GM18868 (cell line): ENCODE measurements at regions not wholly inside any gene's neighbourhood (a gene's known extent, or its start where the extent isn't known, plus 50 kb on each side); places are given as distances from the start of the nearest gene placed in this dataset.
"Not testable (repeated sequence)": the region's sequence is repeated elsewhere in the genome, so short reads cannot be mapped to it uniquely, and the experiment has no call there.

Source experiments
- ATAC-seq: cut with Tn5 transposase; IDR thresholded peaks from one replicate; pipeline ENCODE4 v1.9.1; 2021; ENCODE audit warnings: mild to moderate bottlenecking, moderate library complexity; ENCODE audit not compliant: unreplicated experiment

DNA sequence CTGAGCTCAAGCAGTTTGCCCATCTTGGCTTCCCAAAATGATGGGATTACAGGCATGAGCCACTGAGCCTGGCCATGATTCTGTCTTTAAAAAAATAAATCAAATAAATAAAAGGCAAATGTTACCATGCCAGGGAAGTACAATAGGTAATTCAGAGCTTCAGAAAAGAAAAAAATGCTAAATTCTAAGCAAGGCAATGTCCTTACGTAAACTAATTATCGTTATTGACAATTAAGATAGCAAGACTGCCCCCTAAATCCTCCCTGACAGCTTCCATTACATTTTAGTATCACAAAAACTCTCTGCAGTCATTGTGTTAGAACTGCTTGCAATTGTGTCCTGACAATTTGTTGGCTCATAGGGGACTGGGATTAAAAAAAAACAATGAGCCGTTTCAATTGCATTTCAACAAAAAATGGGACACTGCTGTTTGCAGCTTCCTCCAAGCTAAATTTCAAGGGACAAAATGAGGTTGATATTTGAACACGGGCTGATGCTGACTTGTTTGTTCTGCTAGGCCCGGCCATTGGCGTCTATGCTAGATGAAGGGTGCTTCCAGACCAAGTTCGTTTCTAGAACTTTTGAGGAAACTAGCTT, 88.9 kb downstream of the MOGAT1 start:
- ATAC-seq = no peak

- no peak for ATAC-seq
These were observed 90.4 kb downstream of the MOGAT1 start for GRCh38 chr2:222761888-222762287.

DNA sequence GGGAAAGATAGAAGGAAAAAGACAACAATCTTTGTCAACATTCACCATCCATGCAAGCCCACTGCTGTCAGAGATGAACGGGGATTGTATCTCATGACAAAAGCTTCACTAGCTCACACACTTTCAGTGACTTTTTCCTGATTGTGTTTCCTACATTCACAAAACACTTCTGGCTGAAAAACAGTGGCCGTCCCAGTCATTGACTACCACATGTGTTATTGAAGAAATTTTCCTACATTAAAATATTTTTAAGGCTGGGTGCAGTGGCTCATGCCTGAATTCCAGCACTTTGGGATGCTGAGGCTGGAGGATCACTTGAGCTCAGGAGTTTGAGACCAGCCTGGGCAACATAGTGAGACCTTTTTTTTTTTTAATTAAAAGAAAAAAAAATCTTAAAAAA, 90.9 kb downstream of the MOGAT1 start:
- no peak for ATAC-seq

DNA sequence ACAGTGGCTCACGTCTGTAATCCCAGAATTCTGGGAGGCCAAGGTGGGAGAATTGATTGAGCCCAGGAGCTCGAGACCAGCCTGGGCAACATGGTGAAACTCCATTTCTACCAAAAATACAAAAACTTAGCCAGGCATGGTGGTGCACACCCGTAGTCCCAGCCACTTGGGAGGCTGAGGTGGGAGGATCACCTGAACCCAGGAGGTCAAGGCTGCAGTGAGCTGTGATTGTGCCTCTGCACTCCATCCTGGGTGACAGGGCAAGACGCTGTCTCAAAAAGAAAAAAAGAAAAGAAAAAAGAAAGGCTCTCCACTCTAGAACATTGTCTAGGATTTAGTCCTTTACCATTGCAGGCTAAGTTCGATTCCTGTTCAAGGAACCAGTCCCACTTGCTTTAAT, 94.4 kb downstream of the MOGAT1 start:
- ATAC-seq = not testable (repeated sequence)

- not testable (repeated sequence) for ATAC-seq
These were observed 92.8 kb upstream of the ACSL3 start for GRCh38 chr2:222768019-222768418.

DNA sequence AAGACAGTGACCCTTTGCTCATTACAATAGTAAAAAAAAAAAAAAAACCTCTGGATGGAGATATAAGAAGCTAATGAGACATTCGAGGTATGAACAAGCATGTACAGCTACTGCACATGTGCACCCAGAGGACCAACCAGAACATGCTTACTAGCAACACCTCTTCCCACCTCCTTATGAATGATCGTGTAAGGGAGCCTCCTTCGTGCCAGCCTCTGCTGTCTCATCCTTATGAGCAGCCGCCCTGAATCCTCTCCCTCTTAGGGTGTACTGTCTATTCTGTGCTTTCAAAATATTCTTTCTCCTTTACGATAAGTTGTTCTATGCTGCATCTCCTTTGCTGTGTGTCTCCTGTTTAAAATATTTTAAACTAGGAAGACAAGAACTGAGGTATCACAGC, 91.4 kb upstream of the ACSL3 start:
- no peak for ATAC-seq

DNA sequence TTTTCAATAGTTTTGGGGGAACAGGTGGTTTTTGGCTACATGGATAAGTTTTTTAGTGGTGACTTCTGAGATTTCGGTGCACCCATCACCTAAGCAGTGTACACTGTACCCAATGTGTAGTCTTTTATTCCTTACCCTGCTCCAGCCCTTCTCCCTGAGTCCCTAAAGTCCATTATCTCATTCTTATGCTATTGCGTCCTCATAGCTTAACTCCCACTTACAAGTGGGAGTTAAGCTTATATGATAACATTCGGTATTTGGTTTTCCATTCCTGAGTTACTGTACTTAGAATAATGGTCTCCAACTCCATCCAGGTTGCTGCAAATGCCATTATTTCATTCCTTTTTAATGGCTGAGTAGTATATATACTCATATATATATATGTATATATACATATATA, 90.9 kb upstream of the ACSL3 start:
- no peak for ATAC-seq

DNA sequence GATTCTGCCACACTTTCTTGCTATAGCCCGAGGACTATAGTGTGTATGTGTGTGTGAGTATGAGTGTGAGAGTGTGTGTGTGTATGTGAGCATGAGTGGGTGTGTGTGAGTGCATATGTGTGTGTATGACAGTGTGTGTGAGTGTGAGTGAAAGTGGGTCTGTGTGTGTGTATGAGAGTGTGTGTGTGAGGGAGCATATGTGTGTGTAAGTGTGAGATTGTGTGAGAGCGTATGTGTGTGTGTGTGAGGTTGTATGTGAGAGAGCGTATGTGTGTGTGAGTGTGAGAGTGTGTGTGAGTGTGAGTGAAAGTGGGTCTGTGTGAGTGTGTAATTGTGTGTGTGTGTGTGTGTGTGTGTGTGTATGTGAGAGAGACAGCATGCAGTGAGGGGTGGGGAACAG, 89.0 kb upstream of the ACSL3 start:
- no peak for ATAC-seq

- ATAC-seq = no peak
These were observed 85.9 kb upstream of the ACSL3 start for GRCh38 chr2:222774941-222775340.

GRCh38 chr2:222776792-222777191, 84.0 kb upstream of the ACSL3 start:
- no peak for ATAC-seq

DNA sequence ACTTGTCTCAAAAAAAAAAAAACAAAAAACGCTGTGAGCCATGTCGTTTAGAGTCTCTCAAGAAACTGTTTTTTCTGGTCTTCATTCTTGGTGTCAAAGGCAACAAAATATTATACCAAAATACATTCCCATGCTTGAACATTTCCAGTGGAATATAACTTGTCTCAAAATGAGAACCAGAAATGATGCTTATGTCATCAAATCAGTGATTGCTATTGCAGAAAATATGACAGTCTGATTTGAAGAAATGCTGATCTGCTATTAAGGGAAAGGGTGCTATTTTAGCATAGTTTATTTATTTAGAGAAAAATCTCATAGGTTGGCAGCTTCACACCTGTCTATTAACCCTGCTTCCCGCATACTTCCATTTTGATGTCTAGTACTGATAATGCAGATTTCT, 82.4 kb upstream of the ACSL3 start:
- no peak for ATAC-seq

DNA sequence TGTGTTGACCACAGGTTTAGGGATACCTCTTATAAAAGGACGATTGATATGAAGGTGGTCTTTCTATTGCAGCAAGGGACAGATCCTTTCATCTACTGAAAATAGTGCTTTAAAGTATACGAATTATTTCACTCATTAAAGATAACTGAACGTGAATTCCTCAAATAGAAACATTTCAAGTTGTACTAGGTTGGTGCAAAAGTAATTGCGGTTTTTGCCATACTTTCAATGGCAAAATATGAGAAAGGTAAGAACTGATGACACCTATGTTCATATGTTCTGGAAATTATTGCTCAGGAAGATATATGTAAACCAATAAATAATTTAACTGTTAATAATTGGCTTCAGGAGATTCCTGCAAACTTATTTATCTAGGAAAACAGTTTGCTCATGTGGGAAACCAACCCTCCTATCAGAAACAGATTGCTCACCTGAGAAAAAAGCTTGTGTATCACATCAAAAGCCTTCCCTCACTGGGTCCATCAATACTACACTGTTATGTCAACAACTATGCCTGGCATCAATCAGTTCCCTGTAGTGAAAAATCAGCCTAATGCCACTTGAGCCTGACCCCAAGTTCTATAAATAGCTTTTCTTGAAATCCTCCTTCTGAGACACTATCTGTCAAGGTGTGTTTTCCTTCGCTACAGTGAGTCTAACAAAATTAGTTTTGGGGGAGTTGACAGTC, 81.5 kb upstream of the ACSL3 start:
- ATAC-seq = no peak

- no peak for ATAC-seq
These were observed 80.8 kb upstream of the ACSL3 start for GRCh38 chr2:222780051-222780450.

GRCh38 chr2:222782201-222782730, 78.6 kb upstream of the ACSL3 start:
- ATAC-seq = no peak

- no peak for ATAC-seq
These were observed 77.2 kb upstream of the ACSL3 start for GRCh38 chr2:222783592-222783991.

DNA sequence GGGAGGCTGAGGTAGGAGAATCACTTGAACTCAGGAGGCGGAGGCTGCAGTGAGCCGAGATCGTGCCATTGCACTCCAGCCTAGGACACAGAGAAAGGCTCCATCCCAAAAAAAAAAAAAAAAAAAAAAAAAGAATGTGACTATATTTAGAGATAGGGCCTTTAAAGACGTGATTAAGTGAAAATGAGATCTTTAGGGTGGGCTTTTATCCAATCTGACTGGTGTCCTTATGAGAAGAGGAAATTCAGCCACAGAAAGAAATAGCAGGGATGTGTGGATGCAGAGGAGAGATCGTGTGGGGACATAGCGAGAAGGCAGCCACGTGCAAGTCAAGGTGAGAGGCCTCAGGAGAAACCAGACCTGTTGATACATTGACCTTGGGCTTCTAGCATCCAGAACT, 69.9 kb upstream of the ACSL3 start:
- ATAC-seq = no peak

- ATAC-seq = no peak
These were observed 68.7 kb upstream of the ACSL3 start for GRCh38 chr2:222792001-222792611.

- ATAC-seq = no peak
These were observed 66.0 kb upstream of the ACSL3 start for GRCh38 chr2:222794585-222795449.

- ATAC-seq = no peak
These were observed 65.1 kb upstream of the ACSL3 start for GRCh38 chr2:222795450-222796357.

DNA sequence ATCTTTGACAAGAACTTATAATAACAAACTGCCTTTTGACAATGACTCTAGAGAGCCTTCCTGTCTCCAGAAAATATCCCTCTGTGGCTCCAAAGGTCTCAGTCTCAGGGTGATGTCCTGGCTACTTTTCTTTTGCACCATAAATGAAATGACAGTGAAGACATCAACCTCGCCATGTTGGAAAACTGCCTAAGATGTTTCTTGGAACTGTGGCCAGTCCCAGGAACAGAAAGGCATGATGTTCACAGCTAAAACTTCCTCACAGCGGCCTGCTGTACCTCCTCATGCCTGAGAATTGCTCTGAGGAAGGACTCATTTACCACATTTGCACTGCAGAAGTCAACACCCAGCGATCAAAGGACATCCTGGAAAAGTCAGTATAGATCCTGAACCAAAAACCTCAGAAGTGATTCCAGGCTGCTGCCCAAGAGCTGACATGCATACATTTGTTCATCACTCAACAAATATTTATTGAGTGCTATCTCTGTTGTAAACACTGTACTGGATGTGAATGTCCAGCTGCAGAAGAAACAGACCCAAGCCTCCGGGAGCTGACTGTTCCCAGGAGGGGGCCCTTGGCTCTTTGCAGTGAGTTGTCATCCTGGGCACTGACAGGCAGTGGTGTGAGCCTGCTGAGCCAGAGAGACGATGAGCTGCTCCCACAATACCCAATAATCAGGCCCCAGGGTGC, 64.3 kb upstream of the ACSL3 start:
- ATAC-seq = no peak
